ENCODE measurements at regions not wholly inside any gene's neighbourhood (a gene's known extent, or its start where the extent isn't known, plus 50 kb on each side); places are given as distances from the start of the nearest gene placed in this dataset.
"Not testable (repeated sequence)": the region's sequence is repeated elsewhere in the genome, so short reads cannot be mapped to it uniquely, and the experiment has no call there.

- Histone ChIP-seq H3K27me3 (replicated peaks; ENCODE audit: insufficient read depth, low read length) (no peaks in the 10 kb centered on the region), H3K4me3 (ENCODE audit: low read length) (no peak overlapping the region), H3K9ac (ENCODE audit: low read length) (no peak overlapping the region), H3K9me3 (replicated peaks; ENCODE audit: insufficient read depth, low read length) (no peaks in the 10 kb centered on the region), H3K9me2 (replicated peaks; ENCODE audit: insufficient read depth, low read length) (no peaks in the 10 kb centered on the region), H3K4me2 (ENCODE audit: low read depth, low read length) (no peak overlapping the region), H3K27ac (ENCODE audit: low read length) (no peak overlapping the region), H2AFZ (ENCODE audit: low read length) (no peak overlapping the region), H4K20me1 (ENCODE audit: insufficient read depth, low read length) (no peaks in the 10 kb centered on the region), H3F3A (ENCODE audit: insufficient read depth, low read length) (no peaks in the 10 kb centered on the region), H3K79me2 (ENCODE audit: low read length) (no peaks in the 10 kb centered on the region), H3K36me3 (replicated peaks; ENCODE audit: insufficient read depth, low read length) (no peaks in the 10 kb centered on the region), H3K4me1 (ENCODE audit: low read length) (no peaks in the 10 kb centered on the region)
- DNase-seq: no peak
- TF ChIP-seq EZH2 (optimal IDR thresholded peaks at IDR 0.05; ENCODE audit: low read depth, low read length) (no peak), CTCF (IDR thresholded peaks at IDR 0.05; ENCODE audit: low read length) (no peak), EZH2phosphoT487 (IDR thresholded peaks at IDR 0.05; ENCODE audit: low read length) (no peak)
These were observed 667.2 kb downstream of the TLE1 start for GRCh38 chr9:81022177-81022576.

- H3K9me2 ChIP-seq (replicated peaks; ENCODE audit: insufficient read depth, low read length); H3K36me3 ChIP-seq (replicated peaks; ENCODE audit: insufficient read depth, low read length); H2AFZ ChIP-seq (ENCODE audit: low read length); H3K4me1 ChIP-seq (ENCODE audit: low read length); H4K20me1 ChIP-seq (ENCODE audit: insufficient read depth, low read length); H3K9me3 ChIP-seq (replicated peaks; ENCODE audit: insufficient read depth, low read length); H3K27ac ChIP-seq (ENCODE audit: low read length); H3K4me2 ChIP-seq (ENCODE audit: low read depth, low read length); H3K9ac ChIP-seq (ENCODE audit: low read length); H3F3A ChIP-seq (ENCODE audit: insufficient read depth, low read length); H3K27me3 ChIP-seq (replicated peaks; ENCODE audit: insufficient read depth, low read length); H3K79me2 ChIP-seq (ENCODE audit: low read length); H3K4me3 ChIP-seq (ENCODE audit: low read length); DNase-seq: not testable (repeated sequence)
These were observed 674.4 kb downstream of the TLE1 start for GRCh38 chr9:81014945-81015344.

- not testable (repeated sequence) for H4K20me1 ChIP-seq (ENCODE audit: insufficient read depth, low read length); H3F3A ChIP-seq (ENCODE audit: insufficient read depth, low read length); H2AFZ ChIP-seq (ENCODE audit: low read length); H3K9me3 ChIP-seq (replicated peaks; ENCODE audit: insufficient read depth, low read length); DNase-seq; H3K36me3 ChIP-seq (replicated peaks; ENCODE audit: insufficient read depth, low read length); H3K9ac ChIP-seq (ENCODE audit: low read length); H3K4me1 ChIP-seq (ENCODE audit: low read length); H3K4me3 ChIP-seq (ENCODE audit: low read length); H3K9me2 ChIP-seq (replicated peaks; ENCODE audit: insufficient read depth, low read length); H3K79me2 ChIP-seq (ENCODE audit: low read length); H3K4me2 ChIP-seq (ENCODE audit: low read depth, low read length); H3K27ac ChIP-seq (ENCODE audit: low read length); H3K27me3 ChIP-seq (replicated peaks; ENCODE audit: insufficient read depth, low read length)
These were observed 676.2 kb downstream of the TLE1 start for GRCh38 chr9:81013191-81013590.

- Histone ChIP-seq H3K27ac (ENCODE audit: low read length) (no peak overlapping the region), H3K4me1 (ENCODE audit: low read length) (peaks cover 16% of the 10 kb centered on the region), H3K9me3 (replicated peaks; ENCODE audit: insufficient read depth, low read length) (no peaks in the 10 kb centered on the region), H3K9ac (ENCODE audit: low read length) (no peak overlapping the region), H3K79me2 (ENCODE audit: low read length) (no peaks in the 10 kb centered on the region), H3K27me3 (replicated peaks; ENCODE audit: insufficient read depth, low read length) (no peaks in the 10 kb centered on the region), H3K4me3 (ENCODE audit: low read length) (no peak overlapping the region), H3K36me3 (replicated peaks; ENCODE audit: insufficient read depth, low read length) (no peaks in the 10 kb centered on the region), H4K20me1 (ENCODE audit: insufficient read depth, low read length) (no peaks in the 10 kb centered on the region), H3K9me2 (replicated peaks; ENCODE audit: insufficient read depth, low read length) (no peaks in the 10 kb centered on the region), H3K4me2 (ENCODE audit: low read depth, low read length) (0 out of 2 replicates have a peak overlapping the region, but pooled peaks have one; percentile 10), H2AFZ (ENCODE audit: low read length) (no peak overlapping the region), H3F3A (ENCODE audit: insufficient read depth, low read length) (0 out of 2 replicates have a peak, but pooled peaks cover 3% of the 10 kb centered on the region)
- TF ChIP-seq EZH2phosphoT487 (IDR thresholded peaks at IDR 0.05; ENCODE audit: low read length) (no peak), CTCF (IDR thresholded peaks at IDR 0.05; ENCODE audit: low read length) (no peak), EZH2 (optimal IDR thresholded peaks at IDR 0.05; ENCODE audit: low read depth, low read length) (no peak)
- peak; percentile 17 for DNase-seq
These were observed 686.4 kb downstream of the TLE1 start for GRCh38 chr9:81002906-81003305.
